Cardiac muscle cell (in vitro differentiated cells and primary cell): ENCODE measurements at regions not wholly inside any gene's neighbourhood (a gene's known extent, or its start where the extent isn't known, plus 50 kb on each side); places are given as distances from the start of the nearest gene placed in this dataset.

Experiments used
- DNase-seq, 2 donors: peaks; one replicate each; pipeline versions ENCODE4 v3.0.0 to v3.0.0-alpha.2; 2010 to 2017; ENCODE audit warnings: low read depth in 1 of 2, low spot score in 1 of 2
- H3K27ac ChIP-seq: fragments of 200-600 bp; sonication (generic); 2 replicates; pipeline ENCODE4 v1.5.1; 2016
- H3K27me3 ChIP-seq: fragments of 200-600 bp; sonication (generic); 2 replicates; pipeline ENCODE4 v1.6.0; 2016; ENCODE audit warnings: control low read depth
- H3K36me3 ChIP-seq: fragments of 200-600 bp; sonication (generic); 2 replicates; pipeline ENCODE4 v1.5.1; 2016; ENCODE audit warnings: control low read depth
- H3K4me1 ChIP-seq: fragments of 200-600 bp; sonication (generic); 2 replicates; pipeline ENCODE4 v1.8.1; 2017; ENCODE audit warnings: low read depth, mild to moderate bottlenecking, mixed run types
- H3K4me3 ChIP-seq: fragments of 200-600 bp; sonication (generic); 2 replicates; pipeline ENCODE4 v1.5.1; 2016; ENCODE audit warnings: mild to moderate bottlenecking
- H3K9me3 ChIP-seq: fragments of 200-600 bp; sonication (generic); 2 replicates; pipeline ENCODE4 v1.5.1; 2017; ENCODE audit warnings: low read depth, mild to moderate bottlenecking, control low read depth
- TF ChIP-seq, protein P1 (sequence below): IDR thresholded peaks from 2 replicates; pipeline ENCODE4 v1.5.1; 2012; ENCODE audit warnings: low read depth, mild to moderate bottlenecking, low read length

DNA sequence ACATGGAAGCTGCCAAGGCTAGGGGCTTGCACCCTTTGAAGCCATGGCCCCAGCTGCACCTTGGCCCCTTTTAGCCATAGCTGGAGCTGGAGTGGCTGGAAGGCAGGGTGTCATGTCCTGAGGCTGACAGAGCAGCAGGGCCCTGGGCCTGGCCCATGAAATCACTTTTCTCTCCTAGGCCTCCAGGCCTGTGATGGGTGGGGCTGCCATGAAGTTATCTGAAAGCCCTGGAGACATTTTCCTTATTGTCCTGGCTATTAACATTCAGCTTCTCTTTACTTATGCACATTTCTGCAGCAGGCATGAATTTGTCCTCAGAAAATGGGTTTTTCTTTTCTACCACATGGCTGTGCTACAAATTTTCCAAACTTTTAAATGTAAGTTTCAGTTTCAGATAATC, 106.9 kb upstream of the ELMO1 start:
- no peaks in the 10 kb centered on the region for H3K27me3 ChIP-seq
- H3K4me1 ChIP-seq, result no peaks in the 10 kb centered on the region
- TF ChIP-seq, protein P1, sequence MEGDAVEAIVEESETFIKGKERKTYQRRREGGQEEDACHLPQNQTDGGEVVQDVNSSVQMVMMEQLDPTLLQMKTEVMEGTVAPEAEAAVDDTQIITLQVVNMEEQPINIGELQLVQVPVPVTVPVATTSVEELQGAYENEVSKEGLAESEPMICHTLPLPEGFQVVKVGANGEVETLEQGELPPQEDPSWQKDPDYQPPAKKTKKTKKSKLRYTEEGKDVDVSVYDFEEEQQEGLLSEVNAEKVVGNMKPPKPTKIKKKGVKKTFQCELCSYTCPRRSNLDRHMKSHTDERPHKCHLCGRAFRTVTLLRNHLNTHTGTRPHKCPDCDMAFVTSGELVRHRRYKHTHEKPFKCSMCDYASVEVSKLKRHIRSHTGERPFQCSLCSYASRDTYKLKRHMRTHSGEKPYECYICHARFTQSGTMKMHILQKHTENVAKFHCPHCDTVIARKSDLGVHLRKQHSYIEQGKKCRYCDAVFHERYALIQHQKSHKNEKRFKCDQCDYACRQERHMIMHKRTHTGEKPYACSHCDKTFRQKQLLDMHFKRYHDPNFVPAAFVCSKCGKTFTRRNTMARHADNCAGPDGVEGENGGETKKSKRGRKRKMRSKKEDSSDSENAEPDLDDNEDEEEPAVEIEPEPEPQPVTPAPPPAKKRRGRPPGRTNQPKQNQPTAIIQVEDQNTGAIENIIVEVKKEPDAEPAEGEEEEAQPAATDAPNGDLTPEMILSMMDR, result no peak
- no peaks in the 10 kb centered on the region for H3K36me3 ChIP-seq
- H3K9me3 ChIP-seq, result no peaks in the 10 kb centered on the region
- DNase-seq, result no peak
- no peak overlapping the region for H3K27ac ChIP-seq
- H3K4me3 ChIP-seq, result no peak overlapping the region

DNA sequence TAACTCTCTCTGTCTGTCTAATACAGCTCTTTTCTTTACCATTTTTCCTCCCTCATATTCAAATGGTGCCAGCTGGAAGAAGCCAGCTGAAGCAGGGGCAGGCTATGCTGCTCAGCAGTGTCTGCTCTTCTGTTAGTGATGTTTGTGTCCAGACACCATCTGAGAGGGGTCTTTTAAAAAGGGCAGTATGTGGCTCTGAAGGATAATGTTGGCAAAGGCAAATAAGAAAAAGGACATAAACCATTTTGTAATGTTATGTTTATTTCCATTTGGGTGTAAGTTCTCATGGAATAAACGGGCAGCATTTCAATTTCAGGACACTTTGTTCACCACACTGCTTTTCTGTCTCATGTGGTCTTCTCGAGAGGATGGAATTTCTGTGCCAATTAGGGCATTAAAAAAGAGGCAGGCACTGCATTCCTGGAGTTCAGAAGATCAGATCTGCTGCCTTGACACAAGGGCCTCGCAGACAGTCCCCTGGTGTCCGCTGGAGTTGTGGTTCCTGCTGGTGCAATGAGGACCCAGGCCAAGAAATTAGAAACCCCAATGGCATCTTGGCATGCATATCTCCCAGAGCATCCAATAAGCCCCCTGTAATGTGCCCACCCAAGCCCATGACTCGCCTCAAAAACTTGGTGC, 109.0 kb upstream of the ELMO1 start:
- TF ChIP-seq, protein P1, result no peak
- Histone ChIP-seq H3K4me3 (no peak overlapping the region), H3K4me1 (no peaks in the 10 kb centered on the region), H3K27me3 (no peaks in the 10 kb centered on the region), H3K27ac (no peak overlapping the region), H3K36me3 (no peaks in the 10 kb centered on the region), H3K9me3 (no peaks in the 10 kb centered on the region)
- DNase-seq, result no peak

DNA sequence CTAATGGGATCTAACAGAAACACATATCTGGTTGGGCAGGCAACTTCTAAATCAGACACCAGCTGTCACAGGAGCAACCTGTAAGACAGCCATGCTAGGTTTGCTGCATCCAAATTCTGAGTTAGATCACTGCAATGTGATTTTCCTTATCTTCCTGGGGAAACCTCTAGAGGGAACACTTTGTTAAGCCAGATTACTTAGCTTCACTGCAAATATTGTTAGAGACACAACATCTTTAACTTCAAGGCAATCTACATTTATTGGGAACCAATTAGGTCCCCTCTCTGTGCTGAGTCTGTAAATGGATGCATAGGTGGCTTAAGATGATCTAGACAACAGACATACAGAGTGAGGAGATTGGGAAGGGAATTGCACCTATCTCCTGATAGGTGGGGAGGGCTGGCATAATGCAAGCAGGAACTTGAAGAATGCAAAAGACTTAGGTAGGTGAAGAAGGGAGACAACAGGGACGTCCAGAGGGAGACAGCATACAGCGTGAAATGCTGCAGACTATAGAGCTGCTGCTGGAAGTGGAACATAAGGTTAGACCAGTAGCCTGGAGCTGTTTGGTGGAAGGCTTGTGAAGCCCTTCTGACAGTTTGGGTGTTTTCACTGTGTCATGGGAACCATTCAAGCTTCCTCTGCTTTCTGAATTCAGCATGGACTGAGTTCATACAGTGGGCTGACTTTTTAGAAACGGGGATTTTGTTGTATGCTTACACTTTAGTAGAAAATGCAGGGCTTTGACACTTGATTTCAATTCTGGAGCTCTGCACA, 109.8 kb upstream of the ELMO1 start:
- no peak for DNase-seq
- Histone ChIP-seq H3K4me1 (no peaks in the 10 kb centered on the region), H3K27me3 (no peaks in the 10 kb centered on the region), H3K4me3 (no peak overlapping the region), H3K36me3 (no peaks in the 10 kb centered on the region), H3K9me3 (no peaks in the 10 kb centered on the region), H3K27ac (no peak overlapping the region)
- TF ChIP-seq, protein P1, result no peak

DNA sequence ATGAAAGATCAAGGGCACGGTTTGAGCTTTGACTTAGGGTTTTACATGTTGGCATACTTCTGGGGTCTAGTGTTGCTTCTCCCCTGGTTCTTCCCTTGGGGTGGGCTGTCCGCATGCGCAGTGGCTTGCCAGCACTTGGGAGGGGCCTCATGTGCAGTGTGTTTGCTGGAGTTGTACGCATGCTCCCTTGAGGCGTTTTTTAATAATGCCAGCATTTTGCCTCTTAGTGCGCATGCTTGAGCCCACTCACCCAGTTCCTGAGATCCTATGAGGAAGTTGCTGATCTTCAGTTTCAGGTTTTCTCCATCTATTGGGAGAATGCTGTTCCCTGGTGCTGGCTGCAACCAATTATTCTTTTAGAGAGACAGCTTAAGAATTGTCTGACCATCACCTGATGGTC, 113.4 kb upstream of the GPR141 start:
- Histone ChIP-seq H3K36me3 (no peaks in the 10 kb centered on the region), H3K27ac (no peak overlapping the region), H3K4me1 (no peaks in the 10 kb centered on the region), H3K27me3 (no peaks in the 10 kb centered on the region), H3K4me3 (no peak overlapping the region), H3K9me3 (no peaks in the 10 kb centered on the region)
- TF ChIP-seq, protein P1, result no peak
- no peak for DNase-seq

DNA sequence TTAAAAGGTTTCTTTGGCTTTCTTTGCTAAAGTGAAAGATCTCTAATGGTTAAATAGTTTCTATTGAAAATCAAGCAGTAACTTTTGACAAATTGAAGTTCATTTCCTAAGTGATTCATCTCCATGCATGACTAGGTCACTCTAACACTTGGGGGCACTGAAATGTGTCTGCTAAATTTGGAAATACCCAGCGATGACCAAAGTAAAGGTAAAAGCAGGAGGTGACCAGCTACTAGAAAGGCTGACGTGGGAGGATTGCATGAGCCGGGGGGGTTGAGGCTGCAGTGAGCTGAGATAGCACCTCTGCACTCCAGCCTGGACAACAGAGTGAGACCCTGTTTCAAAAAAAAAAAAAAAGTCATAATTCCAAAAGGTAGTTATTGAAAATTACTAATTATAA, 111.8 kb upstream of the GPR141 start:
- DNase-seq, result no peak
- Histone ChIP-seq H3K9me3 (no peaks in the 10 kb centered on the region), H3K4me1 (no peaks in the 10 kb centered on the region), H3K4me3 (no peak overlapping the region), H3K36me3 (no peaks in the 10 kb centered on the region), H3K27me3 (no peaks in the 10 kb centered on the region), H3K27ac (no peak overlapping the region)
- TF ChIP-seq, protein P1, result no peak
